Thyroid gland (tissue), 4 donors: ENCODE measurements at regions not wholly inside any gene's neighbourhood (a gene's known extent, or its start where the extent isn't known, plus 50 kb on each side); places are given as distances from the start of the nearest gene placed in this dataset.

Source experiments
- DNase-seq, 2 donors: peaks; one replicate each; pipeline ENCODE4 v3.0.0-alpha.2; 2019
- H3K27ac ChIP-seq, 3 donors: fragments of 200-600 bp; sonication (generic); 1 replicate in 2 of 3; 2 replicates in 1 of 3; pipeline ENCODE4 v1.5.1; 2016 to 2019; ENCODE audit warnings: mild to moderate bottlenecking in 1 of 3, moderate library complexity in 1 of 3
- H3K27me3 ChIP-seq: fragments of 200-600 bp; sonication (generic); one replicate; pipeline ENCODE4 v1.5.1; 2019
- H3K36me3 ChIP-seq, 2 donors: fragments of 200-600 bp; sonication (generic); one replicate each; pipeline ENCODE4 v1.5.1; 2016 to 2019
- H3K4me1 ChIP-seq, 2 donors: fragments of 200-600 bp; sonication (generic); one replicate each; pipeline ENCODE4 v1.5.1; 2017 to 2019
- H3K4me3 ChIP-seq, 3 donors: fragments of 200-600 bp; sonication (generic); replicated peaks in 1 of 3; 1 replicate in 2 of 3; 2 replicates in 1 of 3; pipeline ENCODE4 v1.5.1; 2016; ENCODE audit warnings: mild to moderate bottlenecking in 1 of 3
- H3K9me3 ChIP-seq: fragments of 200-600 bp; sonication (generic); one replicate; pipeline ENCODE4 v1.5.1; 2017
- POLR2A ChIP-seq, 2 donors: fragments of 450-650 bp; IDR thresholded peaks; one replicate each; pipeline ENCODE4 v1.6.1; 2017; ENCODE audit warnings: antibody characterized with exemption in 2 of 2, mild to moderate bottlenecking in 2 of 2, moderate library complexity in 1 of 2
- WGBS, 2 donors: methylation state at CpG; one replicate each; pipeline ENCODE4 v1.1.5; 2017; 5-methylcytosine and 5-hydroxymethylcytosine counted together
- intact Hi-C: fragments of 100-400 bp; cut with DNase I; formaldehyde crosslinking; loops from one replicate; pipeline ENCODE4 v1.15.1; 2023
- TF ChIP-seq, protein P1 (sequence below), 6 experiments: fragments of 200-600 bp in 3 of 6; fragments of 450-650 bp in 3 of 6; sonication (generic) in 3 of 6; IDR thresholded peaks; one replicate each; pipeline ENCODE4 v1.5.1; 2016 to 2019; ENCODE audit warnings: antibody characterized with exemption in 6 of 6, mild to moderate bottlenecking in 2 of 6, inconsistent platforms in 1 of 6, moderate library complexity in 1 of 6

DNA sequence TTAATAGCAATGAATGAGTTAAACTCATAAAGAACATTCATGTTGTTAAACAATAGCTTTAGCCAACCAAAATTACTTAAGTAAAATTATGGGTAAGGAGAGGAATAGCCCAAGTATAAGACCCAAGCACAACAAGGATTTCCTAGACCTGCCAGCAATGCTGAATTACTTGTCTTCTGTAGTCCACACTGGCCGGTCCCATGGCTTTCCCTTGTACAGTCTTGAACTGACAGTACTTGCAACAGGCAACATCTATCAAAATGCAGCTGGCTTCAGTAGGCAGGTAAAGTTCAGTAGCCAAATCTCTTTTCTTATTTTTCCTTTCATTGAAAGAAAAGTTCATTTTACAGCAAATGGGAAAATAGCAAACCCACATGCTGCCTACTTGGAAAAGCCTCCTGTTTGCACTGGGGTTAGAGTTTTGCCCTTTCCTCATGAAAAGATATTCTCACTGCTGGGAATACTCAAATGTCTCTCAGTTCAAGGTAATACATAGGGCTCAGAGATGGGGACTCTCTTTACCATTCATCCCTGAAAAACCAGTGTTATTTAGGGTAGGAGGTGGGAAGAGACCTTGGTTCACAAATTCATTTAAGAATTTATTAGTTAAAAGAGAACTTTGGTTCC, 222.8 kb downstream of the TTLL7 start:
- DNase-seq = no peak
- intact Hi-C loops = no loop called here
- Histone ChIP-seq H3K9me3 (no peaks in the 10 kb centered on the region), H3K27me3 (no peaks in the 10 kb centered on the region), H3K4me3 (no peak overlapping the region), H3K27ac (no peak overlapping the region), H3K36me3 (no peaks in the 10 kb centered on the region), H3K4me1 (no peaks in the 10 kb centered on the region)
- TF ChIP-seq, protein P1, sequence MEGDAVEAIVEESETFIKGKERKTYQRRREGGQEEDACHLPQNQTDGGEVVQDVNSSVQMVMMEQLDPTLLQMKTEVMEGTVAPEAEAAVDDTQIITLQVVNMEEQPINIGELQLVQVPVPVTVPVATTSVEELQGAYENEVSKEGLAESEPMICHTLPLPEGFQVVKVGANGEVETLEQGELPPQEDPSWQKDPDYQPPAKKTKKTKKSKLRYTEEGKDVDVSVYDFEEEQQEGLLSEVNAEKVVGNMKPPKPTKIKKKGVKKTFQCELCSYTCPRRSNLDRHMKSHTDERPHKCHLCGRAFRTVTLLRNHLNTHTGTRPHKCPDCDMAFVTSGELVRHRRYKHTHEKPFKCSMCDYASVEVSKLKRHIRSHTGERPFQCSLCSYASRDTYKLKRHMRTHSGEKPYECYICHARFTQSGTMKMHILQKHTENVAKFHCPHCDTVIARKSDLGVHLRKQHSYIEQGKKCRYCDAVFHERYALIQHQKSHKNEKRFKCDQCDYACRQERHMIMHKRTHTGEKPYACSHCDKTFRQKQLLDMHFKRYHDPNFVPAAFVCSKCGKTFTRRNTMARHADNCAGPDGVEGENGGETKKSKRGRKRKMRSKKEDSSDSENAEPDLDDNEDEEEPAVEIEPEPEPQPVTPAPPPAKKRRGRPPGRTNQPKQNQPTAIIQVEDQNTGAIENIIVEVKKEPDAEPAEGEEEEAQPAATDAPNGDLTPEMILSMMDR (IDR thresholded peaks at IDR 0.05) = no peak
- TF ChIP-seq POLR2A (IDR thresholded peaks at IDR 0.05) = no peak
- 91 to 100% methylated on average over 1 of the region's 1 CpG for WGBS, 2 donors

DNA sequence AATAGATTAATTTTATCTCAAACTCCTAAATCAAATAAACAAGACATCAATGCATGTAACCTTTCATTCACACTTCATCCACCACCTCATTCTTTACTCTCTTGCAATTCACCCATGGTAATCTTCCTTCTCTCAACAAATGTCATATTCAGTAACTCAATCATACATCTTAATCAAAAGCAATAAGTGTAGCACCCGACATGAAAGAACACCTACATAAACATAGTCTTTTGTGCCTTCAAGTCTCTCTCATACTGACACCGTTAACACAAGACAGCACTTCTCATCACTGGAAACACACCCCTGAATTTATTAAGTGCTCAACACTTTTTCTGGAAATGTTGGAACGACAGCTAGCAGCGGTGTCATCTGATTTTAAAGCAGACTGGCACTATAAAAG, 225.9 kb downstream of the TTLL7 start:
- no peak for TF ChIP-seq POLR2A (IDR thresholded peaks at IDR 0.05)
- TF ChIP-seq, protein P1 (IDR thresholded peaks at IDR 0.05) = no peak
- Histone ChIP-seq H3K27me3 (no peaks in the 10 kb centered on the region), H3K9me3 (no peaks in the 10 kb centered on the region), H3K4me1 (no peaks in the 10 kb centered on the region), H3K4me3 (no peak overlapping the region), H3K27ac (no peak overlapping the region), H3K36me3 (no peaks in the 10 kb centered on the region)
- intact Hi-C loops = no loop called here
- 87 to 88% methylated on average over 4 of the region's 4 CpGs for WGBS, 2 donors
- no peak for DNase-seq

DNA sequence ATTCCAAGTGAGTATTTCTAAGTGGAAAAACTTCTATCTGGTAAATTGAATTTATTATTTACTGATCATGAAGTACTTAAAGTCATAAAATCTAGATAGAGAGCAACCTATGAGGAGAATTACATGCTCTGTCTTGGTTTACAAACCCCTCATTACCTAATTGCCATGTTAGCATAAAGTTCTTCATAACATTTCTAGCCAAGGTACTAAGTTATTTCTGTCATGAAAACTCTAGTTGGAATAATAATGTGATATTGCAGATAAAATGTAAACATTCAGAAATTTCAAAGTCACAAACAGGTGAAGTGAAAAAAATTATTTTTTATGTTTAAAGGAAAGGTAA, 228.6 kb downstream of the TTLL7 start:
- Histone ChIP-seq H3K4me3 (no peak overlapping the region), H3K27me3 (no peaks in the 10 kb centered on the region), H3K27ac (no peak overlapping the region), H3K9me3 (no peaks in the 10 kb centered on the region), H3K4me1 (no peaks in the 10 kb centered on the region), H3K36me3 (no peaks in the 10 kb centered on the region)
- intact Hi-C loops = no loop called here
- no peak for DNase-seq
- TF ChIP-seq, protein P1 (IDR thresholded peaks at IDR 0.05) = no peak
- no peak for TF ChIP-seq POLR2A (IDR thresholded peaks at IDR 0.05)

DNA sequence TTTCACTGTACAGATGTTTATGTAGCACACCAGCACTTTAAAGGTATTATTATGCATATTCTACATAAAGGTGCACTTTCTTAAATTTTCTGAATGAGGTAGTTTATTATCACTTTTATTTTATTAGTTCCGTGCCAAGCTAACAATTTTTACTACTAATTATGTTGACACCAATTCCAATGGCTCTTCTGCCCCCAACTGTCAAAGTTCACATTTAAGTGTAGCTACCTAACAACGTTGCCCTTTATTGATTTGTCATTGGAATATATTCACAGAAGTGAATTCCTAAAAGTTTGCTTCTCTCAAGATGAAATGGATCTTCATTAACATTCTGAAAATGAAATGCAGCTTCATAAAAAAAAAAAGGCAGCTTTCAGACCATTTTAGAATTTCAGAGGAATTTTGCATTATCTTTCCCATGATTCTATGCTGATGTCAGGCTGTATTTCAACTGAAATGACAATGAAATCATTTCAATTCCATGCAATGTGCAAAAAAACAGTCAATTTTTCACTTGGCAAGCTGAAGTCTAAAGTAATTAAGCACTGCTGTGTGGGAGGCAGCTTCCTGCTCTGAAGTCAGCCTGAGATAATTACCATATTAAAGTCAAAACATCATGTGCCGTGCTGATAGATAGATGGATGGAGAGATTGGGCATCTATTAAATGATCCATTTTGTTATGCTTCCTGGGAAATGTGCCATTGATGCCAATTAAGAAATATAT, 229.2 kb downstream of the TTLL7 start:
- TF ChIP-seq POLR2A (IDR thresholded peaks at IDR 0.05) = no peak
- TF ChIP-seq, protein P1 (IDR thresholded peaks at IDR 0.05) = no peak
- DNase-seq = no peak
- no peak overlapping the region for H3K4me3 ChIP-seq

GRCh38 chr1:83769072-83769471, 229.9 kb downstream of the TTLL7 start:
- 86 to 90% methylated on average over 3 of the region's 3 CpGs for WGBS, 2 donors
- no peaks in the 10 kb centered on the region for H3K9me3 ChIP-seq
- H3K27ac ChIP-seq = no peak overlapping the region
- no peaks in the 10 kb centered on the region for H3K36me3 ChIP-seq
- no peaks in the 10 kb centered on the region for H3K4me1 ChIP-seq
- TF ChIP-seq, protein P1 (IDR thresholded peaks at IDR 0.05) = no peak
- no peak for TF ChIP-seq POLR2A (IDR thresholded peaks at IDR 0.05)
- H3K27me3 ChIP-seq = no peaks in the 10 kb centered on the region
- no peak for DNase-seq
- intact Hi-C loops = no loop called here
- no peak overlapping the region for H3K4me3 ChIP-seq

More for the DNA sequence above, 229.2 kb downstream of the TTLL7 start:
- Histone ChIP-seq H3K4me1 (no peaks in the 10 kb centered on the region), H3K36me3 (no peaks in the 10 kb centered on the region), H3K9me3 (no peaks in the 10 kb centered on the region), H3K27ac (no peak overlapping the region), H3K27me3 (no peaks in the 10 kb centered on the region)
- WGBS, 2 donors = 68 to 72% methylated on average over 3 of the region's 3 CpGs
- intact Hi-C loops = no loop called here
